Spleen (tissue), 7 donors: ENCODE measurements at regions not wholly inside any gene's neighbourhood (a gene's known extent, or its start where the extent isn't known, plus 50 kb on each side); places are given as distances from the start of the nearest gene placed in this dataset.

Experiments used
- CTCF ChIP-seq, 11 experiments: fragments of 200-600 bp in 7 of 11; fragments of 450-650 bp in 4 of 11; sonication (generic) in 4 of 11; IDR thresholded peaks in 8 of 11; conservative IDR thresholded peaks in 3 of 11; 1 replicate in 7 of 11; 2 replicates in 4 of 11; pipeline versions ENCODE4 v1.4.0 to v1.8.0; 2016 to 2021; ENCODE audit warnings: antibody characterized with exemption in 11 of 11, inconsistent platforms in 4 of 11, mild to moderate bottlenecking in 1 of 11
- POLR2AphosphoS5 ChIP-seq, 3 donors: sonication (generic); formaldehyde crosslinking; IDR thresholded peaks; one replicate each; pipeline ENCODE4 v1.5.1; 2017; ENCODE audit warnings: antibody characterized with exemption in 3 of 3
- donor health status: DM: no; HTN: no; CAD: no; lungs with moderate emphysema.
- donor health status: DM: no; HTN: no; CAD: no.
- donor health status: DM: no; HTN: no; CAD: no.

- TF ChIP-seq CTCF (IDR thresholded peaks at IDR 0.05 in 8 of 11, conservative IDR thresholded peaks at IDR 0.05 in 3 of 11) (no peak), POLR2AphosphoS5 (IDR thresholded peaks at IDR 0.05) (no peak)
Observed at GRCh38 chr10:128254476-128254875, 128.3 kb upstream of the MKI67 start.
